Stimulated activated CD4-positive, alpha-beta T cell treated with anti-CD3 and anti-CD28 coated beads, Interleukin-12 subunit alpha, Interleukin-12 subunit beta, amount 100 ng/mL, for 4 hours (primary cell): ENCODE measurements at regions not wholly inside any gene's neighbourhood (a gene's known extent, or its start where the extent isn't known, plus 50 kb on each side); places are given as distances from the start of the nearest gene placed in this dataset.

Experiments used
- DNase-seq: peaks from one replicate; pipeline ENCODE4 v3.0.0-alpha.2; 2020

GRCh38 chr6:163723759-163724158 is 309.2 kb downstream of the QKI start:
- no peak for DNase-seq

GRCh38 chr6:163721922-163722692 is 307.6 kb downstream of the QKI start:
- no peak for DNase-seq

- DNase-seq, result no peak
Measured at GRCh38 chr6:163721435-163721834, 306.9 kb downstream of the QKI start.

DNA sequence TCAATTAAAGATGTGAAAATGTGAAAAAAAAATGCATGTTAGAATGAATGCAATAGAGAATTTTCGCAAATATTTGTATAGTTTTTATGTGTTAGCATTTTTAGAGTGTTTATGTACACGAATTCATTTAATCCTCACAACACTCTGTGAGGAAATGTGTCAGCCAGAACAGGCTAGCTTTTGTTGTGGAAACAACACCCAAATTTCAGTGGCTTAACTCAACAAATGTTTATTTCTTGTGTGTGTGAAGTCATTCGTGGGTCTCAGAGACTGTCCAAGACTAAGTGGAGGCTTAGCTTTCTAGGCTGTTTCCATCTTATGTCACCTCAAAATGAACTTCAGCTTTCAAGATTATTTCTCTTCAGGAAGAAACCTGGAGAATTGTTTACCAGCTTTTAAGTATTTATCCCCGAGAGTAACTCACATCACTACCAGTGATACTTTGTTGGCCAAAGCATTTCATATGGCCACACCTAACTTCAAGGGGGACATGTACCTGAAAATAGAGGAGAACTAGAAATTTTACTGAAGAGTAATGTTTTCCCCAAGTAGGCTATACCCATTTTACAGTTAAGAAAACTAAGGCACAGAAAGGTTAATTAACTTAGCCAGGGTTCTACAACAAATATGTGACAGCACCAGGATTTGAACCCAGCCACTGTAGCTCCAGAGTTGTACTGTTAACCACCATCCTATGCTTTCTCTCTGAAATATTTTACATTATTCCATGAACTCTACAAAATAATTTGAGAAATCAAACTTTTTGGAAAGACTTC is 306.1 kb downstream of the QKI start:
- no peak for DNase-seq

DNA sequence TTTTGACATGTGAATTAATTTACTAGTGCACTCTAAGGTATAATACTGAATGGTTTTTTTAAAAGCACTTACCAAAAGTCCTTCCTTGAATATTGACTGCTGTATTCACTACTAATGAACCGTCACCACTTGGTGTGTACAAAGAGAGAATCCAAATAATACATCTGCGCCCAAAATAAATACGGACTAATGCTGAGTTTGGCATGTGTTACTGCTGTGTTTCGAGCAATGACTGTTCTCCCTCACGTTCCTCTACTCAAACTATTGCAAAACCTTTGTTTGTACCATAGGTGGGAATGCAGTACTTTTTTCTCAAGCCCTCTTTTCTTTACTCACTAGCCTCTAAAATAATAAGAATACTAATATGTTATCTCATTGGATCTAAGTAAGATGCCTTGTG is 305.5 kb downstream of the QKI start:
- no peak for DNase-seq

- no peak for DNase-seq
Measured at GRCh38 chr6:163719028-163719742, 304.7 kb downstream of the QKI start.

GRCh38 chr6:163718537-163718936 is 304.0 kb downstream of the QKI start:
- DNase-seq, result no peak

DNA sequence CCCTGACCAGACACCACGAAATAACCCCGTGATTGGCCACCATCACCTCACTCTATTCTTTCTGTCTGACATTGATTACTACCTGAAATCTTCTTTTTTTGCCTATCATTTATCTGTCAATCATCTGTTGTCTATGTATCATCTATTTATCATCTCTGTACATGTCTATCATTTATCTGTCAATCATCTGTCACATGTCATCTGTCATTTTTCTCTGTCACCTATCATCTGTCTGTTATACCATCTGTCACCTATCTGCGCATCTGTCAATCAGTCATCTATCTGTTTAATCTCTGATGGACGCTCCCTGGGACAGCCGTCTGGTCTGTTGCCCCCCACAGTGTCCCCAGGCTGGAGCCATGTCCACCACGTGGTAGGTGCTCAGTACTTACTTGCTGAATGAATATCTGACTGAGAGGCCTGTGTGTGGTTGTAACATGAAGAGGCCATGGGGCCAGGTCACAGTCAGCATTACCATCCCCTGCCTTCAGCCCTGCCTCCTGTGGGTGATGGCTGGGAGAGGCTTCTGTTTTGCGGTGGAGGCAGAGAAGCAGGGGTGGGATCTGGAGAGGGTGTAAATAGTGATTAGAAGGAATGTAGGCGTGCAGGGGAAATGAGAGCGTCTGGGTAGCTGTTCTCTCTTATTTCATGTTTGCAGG is 302.7 kb downstream of the QKI start:
- DNase-seq, result no peak

- no peak for DNase-seq
Measured at GRCh38 chr6:163716690-163717089, 302.2 kb downstream of the QKI start.

GRCh38 chr6:163715846-163716245 is 301.3 kb downstream of the QKI start:
- no peak for DNase-seq

- no peak for DNase-seq
Measured at GRCh38 chr6:163714179-163714578, 299.7 kb downstream of the QKI start.

GRCh38 chr6:163712981-163713380 is 298.5 kb downstream of the QKI start:
- no peak for DNase-seq

DNA sequence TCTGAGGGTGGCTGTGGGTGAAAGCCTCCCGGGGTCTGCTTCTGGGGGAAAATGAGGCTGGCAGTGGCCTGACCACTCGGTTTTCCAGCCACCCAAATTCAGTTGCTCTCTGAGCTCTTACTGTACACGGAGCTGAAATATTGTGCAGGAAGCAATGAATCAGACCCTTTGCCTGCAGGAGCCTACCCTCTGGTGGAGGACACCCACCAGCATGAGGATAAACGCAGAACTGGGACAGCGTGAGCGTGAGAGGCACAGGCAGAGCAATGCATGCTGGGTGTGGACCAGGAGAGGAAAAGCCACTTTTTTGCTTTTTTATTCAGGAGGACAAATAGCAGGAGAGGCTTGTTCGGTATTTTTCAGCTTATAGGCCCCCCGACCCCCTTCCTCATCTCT is 298.0 kb downstream of the QKI start:
- no peak for DNase-seq

GRCh38 chr6:163711615-163712565 is 297.4 kb downstream of the QKI start:
- no peak for DNase-seq

DNA sequence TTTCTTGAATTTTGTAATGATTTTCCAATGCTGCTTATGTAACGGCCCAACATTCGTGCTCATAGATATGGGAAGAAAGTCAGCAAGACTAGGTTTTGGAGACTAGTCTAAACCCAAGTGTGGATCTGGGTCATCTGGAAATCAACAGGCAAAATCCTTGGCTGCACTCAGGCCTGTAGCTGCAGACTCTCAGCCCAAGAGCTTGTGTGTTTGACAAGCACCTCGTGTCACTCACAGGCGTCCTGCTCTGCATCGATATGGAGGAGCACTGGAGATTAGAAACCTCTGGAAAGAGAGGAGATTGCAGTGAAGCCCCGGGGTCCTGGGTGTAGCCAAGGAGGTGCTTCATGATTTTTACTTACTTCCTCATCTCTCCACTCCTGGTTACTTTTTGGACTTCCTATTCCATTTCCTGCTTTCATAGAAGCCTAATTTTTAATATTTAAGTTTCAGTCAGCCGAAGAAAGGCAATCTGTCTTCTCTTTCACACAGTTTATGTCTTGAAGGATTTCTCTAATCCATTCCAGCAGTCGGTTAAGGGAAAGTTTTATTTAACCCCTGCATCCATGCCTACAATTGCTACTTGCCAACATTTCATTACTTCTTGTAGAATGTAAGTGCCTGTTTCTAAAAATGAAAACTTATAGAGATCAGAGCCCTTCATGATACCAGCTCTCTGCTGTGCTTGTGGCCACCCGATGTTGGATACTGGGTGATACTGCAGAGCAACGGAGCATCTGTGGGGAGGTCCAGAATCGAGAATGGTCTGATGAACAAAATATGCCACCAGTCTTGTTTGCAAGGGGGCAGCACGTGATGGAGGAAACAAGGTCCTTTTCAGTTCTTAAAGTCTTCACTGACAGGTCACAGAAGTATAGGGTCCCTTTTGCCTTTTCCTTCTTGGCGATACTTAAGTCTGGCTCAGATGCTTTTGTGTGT is 296.3 kb downstream of the QKI start:
- DNase-seq, result no peak

GRCh38 chr6:163709693-163710092 is 295.2 kb downstream of the QKI start:
- DNase-seq, result no peak

- DNase-seq, result no peak
Measured at GRCh38 chr6:163709255-163709654, 294.7 kb downstream of the QKI start.

DNA sequence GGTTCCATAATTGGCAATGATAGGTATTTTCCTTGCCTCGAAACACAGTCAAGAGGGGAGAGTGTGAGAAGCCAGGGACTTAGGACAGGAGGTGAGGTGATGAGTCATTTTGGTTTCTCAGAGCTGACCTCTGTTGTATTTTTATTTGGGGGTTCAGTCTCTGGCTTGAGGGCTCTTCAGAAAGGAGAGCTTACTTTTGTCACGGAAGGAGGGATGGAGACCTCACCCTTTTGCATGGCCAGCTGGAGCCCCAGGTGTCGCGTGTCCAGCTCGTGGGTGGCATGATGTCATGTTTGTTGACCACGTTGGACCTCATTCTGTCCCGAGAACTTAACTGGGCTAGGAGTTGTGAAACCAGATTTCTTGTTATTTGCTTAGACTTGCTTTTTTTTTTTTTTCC is 293.9 kb downstream of the QKI start:
- DNase-seq, result no peak

DNA sequence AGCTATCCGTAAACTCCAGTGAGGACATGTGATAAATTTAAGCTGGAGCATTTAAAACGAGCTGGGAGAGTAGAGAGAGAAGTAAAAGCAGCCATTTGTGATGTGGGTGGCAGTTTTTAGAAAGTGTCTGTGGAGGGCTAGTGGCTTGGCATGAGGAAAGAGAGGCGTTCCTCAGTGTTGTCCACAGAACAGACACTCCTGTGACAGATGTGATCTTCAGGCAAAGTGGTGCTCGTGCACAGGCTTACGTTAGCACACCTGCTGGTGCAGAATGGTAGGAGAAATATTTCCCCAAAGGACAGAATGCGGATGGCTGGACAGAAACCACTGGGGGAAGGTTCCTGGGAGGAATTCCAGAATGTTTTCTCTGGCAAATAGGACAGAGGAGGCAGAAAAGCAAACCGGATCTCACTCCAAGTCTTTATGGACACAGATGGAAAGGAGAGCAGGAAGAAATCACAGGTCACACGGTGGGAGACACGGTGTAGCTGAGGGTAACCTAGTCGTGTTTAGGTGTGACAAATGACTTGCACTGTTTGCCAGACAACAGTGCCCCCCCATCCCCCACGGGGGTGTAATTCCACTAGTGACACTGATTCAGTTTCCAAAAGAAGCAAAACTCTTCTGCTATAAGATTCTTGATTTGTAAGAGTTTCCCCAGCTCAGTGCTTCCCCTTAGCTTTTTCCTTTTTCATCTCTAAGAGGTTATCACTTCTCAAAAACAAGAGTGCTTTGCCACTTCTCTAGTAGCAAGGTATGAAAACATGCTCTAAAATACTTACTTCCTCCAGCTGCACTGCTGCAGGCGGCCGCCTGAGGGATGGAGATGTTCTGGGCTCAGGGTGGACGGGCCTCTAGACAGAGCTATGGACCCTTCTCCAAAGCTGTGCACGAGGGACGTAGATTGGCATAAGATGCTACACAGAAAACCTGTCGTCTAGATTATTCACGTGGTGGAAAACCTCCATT is 293.2 kb downstream of the QKI start:
- no peak for DNase-seq
